ENCODE measurements at regions not wholly inside any gene's neighbourhood (a gene's known extent, or its start where the extent isn't known, plus 50 kb on each side); places are given as distances from the start of the nearest gene placed in this dataset.
A peak's percentile ranks its signal among the peaks of the same experiment; 100 is the strongest.

DNA sequence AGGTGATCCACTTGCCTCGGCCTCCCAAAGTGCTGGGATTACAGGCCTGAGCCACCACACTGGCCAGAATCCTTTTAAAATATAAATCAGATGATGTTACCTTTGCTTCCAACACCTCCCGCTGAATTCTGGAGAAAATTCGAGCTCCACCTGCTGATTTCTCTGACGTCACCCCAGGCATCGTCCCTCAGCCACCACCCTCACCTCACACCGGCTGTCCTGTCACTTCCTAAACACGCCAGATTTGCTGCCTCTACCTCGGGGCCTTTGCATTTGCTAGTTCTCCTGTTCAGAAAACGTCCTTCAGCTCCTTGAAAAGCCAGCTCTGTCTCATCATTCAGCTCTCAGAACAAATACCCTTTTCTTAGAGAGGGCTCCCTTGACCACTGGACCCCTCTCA, 57.9 kb downstream of the FBXO2 start:
- no peak for ATAC-seq (replicated peaks in 6 of 8)
- Histone ChIP-seq H3K4me3 (no peak overlapping the region), H3K4me1 (replicated peaks in 1 of 2) (peaks cover 10 to 12% of the 10 kb centered on the region in 2 donors), H3K27ac (no peak overlapping the region)
- in situ Hi-C loops (cut with MboI; ENCODE audit: low pct_unique_long_range_greater_than_20kb in 2 of 9, low sequenced_read_pairs in 9 of 9, unreplicated experiment in 9 of 9) = no loop called here
- WGBS, 10 experiments = 10 to 83% (median 49%) methylated on average over 1 to 9 of the region's 9 CpGs

DNA sequence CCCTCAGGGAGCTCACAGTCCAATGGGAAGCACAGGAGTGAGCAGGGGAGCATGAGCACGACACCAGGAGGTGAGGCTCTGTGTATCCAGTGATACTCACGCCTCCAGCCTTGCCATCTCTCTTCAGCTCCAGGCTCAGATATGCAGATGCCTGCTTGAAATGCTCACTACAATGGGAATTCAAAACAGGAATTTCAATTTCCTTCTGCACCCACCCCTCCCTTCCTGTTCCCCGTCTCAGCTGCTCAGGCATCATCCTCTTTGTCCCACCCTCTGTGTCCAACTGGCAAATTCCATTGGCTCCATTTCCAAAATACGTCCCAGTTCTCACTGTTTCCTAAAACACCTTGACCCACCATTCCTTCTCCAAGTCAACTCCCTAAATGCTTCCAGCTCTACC, 58.9 kb downstream of the FBXO2 start:
- Histone ChIP-seq H3K4me3 (no peak overlapping the region), H3K4me1 (replicated peaks in 1 of 2) (peaks cover 3 to 10% of the 10 kb centered on the region in 2 donors), H3K27ac (no peak overlapping the region)
- 0 to 89% (median 56%) methylated on average over 1 to 4 of the region's 4 CpGs; no CpG with 5 or more reads in 4 of the 10 experiments for WGBS, 10 experiments
- in situ Hi-C loops (cut with MboI; ENCODE audit: low pct_unique_long_range_greater_than_20kb in 2 of 9, low sequenced_read_pairs in 9 of 9, unreplicated experiment in 9 of 9) = no loop called here
- ATAC-seq (replicated peaks in 6 of 8) = peak in 3 of 8 experiments; percentile 46 to 68 (median 60)

DNA sequence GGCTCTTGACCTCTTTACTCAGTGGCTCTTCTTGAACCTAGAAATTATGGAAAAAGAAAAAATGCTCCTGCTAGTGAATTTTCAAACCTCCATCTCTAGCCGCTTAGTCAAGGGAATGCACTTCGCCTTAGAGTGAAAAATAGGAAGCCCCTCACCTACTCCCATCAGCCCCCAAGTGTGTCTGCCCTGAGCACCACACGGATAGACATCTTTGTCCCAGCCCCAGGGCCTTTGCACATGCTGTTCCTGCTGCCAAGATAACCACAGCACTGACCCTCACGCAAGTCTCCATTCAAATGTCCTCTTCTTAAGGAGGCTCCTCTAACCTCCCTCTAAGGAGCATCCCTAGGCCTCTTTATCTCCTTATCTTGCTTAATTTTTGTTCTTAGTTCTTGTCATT, 59.6 kb downstream of the FBXO2 start:
- Histone ChIP-seq H3K27ac (no peak overlapping the region), H3K4me3 (no peak overlapping the region), H3K4me1 (replicated peaks in 1 of 2) (peaks cover 0 to 10% of the 10 kb centered on the region in 2 donors)
- no peak for ATAC-seq (replicated peaks in 6 of 8)
- 0 to 97% (median 85%) methylated on average over 1 to 4 of the region's 4 CpGs; no CpG with 5 or more reads in 4 of the 10 experiments for WGBS, 10 experiments
- in situ Hi-C loops (cut with MboI; ENCODE audit: low pct_unique_long_range_greater_than_20kb in 2 of 9, low sequenced_read_pairs in 9 of 9, unreplicated experiment in 9 of 9) = no loop called here

DNA sequence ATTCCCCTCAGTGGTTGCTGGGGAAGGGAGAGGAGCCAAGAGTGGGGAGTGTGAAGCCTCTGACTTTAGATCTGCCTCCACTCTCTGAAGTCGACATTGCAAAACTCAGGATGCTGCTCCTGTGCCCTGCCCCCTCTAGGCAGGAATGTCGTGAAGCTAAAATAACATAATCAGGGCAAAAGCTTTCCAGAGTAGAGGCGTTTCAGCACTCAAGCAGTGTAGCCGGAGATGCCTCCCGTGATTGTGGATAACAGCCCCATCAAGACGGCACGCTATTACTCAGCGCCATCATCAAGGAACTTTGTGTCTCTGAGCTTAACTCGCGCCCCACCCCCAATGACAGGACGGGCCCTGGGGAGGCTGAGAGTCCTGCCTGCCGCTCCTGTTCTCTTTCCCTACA, 60.0 kb downstream of the FBXO2 start:
- peak in 5 of 8 experiments; percentile 21 to 49 (median 30) for ATAC-seq (replicated peaks in 6 of 8)
- WGBS, 10 experiments = 0 to 30% (median 22%) methylated on average over 2 to 12 of the region's 12 CpGs; no CpG with 5 or more reads in 3 of the 10 experiments
- no peak overlapping the region for H3K4me3 ChIP-seq
- no peak overlapping the region for H3K27ac ChIP-seq
- in situ Hi-C loops (cut with MboI; ENCODE audit: low pct_unique_long_range_greater_than_20kb in 2 of 9, low sequenced_read_pairs in 9 of 9, unreplicated experiment in 9 of 9) = no loop called here
- peaks cover 0 to 10% of the 10 kb centered on the region in 2 donors for H3K4me1 ChIP-seq (replicated peaks in 1 of 2)

DNA sequence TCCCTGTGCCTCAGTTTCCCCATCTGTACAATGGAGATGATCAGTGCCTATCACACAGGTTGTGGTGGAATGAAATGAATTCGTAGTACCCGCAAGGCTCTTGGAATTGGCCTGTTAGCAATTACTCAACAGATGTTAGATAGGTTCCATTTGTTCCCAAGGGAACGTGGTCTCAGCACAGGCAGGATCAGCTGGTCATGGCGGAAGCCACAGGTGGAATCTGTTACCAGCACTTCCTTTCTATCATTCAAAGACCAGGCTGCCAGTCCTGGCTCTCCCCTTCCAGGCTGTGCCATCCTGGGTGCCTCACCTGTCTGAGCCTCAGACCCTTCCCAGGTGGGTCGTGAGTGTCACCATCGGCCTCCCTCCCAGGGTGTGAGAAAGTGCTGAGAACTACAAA, 61.5 kb downstream of the FBXO2 start:
- in situ Hi-C loops (cut with MboI; ENCODE audit: low pct_unique_long_range_greater_than_20kb in 2 of 9, low sequenced_read_pairs in 9 of 9, unreplicated experiment in 9 of 9) = no loop called here
- Histone ChIP-seq H3K4me3 (no peak overlapping the region), H3K4me1 (replicated peaks in 1 of 2) (peaks cover 0 to 5% of the 10 kb centered on the region in 2 donors), H3K27ac (no peak overlapping the region)
- ATAC-seq (replicated peaks in 6 of 8) = peak in 2 of 8 experiments; percentile 20 to 48
- WGBS, 10 experiments = 0 to 93% (median 48%) methylated on average over 1 to 6 of the region's 6 CpGs; no CpG with 5 or more reads in 2 of the 10 experiments

DNA sequence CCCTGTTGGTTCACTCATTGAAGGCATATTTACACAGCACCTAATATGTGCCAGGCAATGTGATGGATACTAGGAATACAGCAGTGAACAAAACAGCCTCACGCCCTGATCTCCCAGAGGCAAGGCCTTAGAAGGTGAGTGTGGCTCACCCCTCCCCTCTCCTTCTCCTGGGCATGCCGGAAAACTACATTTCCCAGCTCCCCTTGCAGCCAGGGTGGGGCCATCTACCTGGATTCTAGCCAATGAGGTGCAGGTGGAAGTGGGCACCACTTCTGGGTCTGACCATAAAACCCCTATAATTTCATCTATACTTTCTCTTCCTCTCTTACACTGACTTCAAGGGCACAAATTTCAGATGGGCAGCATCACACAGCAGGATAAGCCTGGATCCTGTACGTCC, 63.8 kb downstream of the FBXO2 start:
- no peak for ATAC-seq (replicated peaks in 6 of 8)
- Histone ChIP-seq H3K27ac (no peak overlapping the region), H3K4me1 (replicated peaks in 1 of 2) (peaks cover 3 to 4% of the 10 kb centered on the region in 2 donors), H3K4me3 (no peak overlapping the region)
- 0 to 63% (median 47%) methylated on average over 1 to 3 of the region's 3 CpGs; no CpG with 5 or more reads in 4 of the 10 experiments for WGBS, 10 experiments
- in situ Hi-C loops (cut with MboI; ENCODE audit: low pct_unique_long_range_greater_than_20kb in 2 of 9, low sequenced_read_pairs in 9 of 9, unreplicated experiment in 9 of 9) = no loop called here
